Liver (tissue), 3 donors: ENCODE measurements at regions not wholly inside any gene's neighbourhood (a gene's known extent, or its start where the extent isn't known, plus 50 kb on each side); places are given as distances from the start of the nearest gene placed in this dataset.

ENCODE experiments used
- EGR1 ChIP-seq, 2 donors: IDR thresholded peaks; 2 replicates each; pipeline ENCODE4 v1.6.1; 2016 to 2018; ENCODE audit warnings: antibody characterized with exemption in 2 of 2, low read depth in 2 of 2
- GABPA ChIP-seq, 2 donors: IDR thresholded peaks in 1 of 2; conservative IDR thresholded peaks in 1 of 2; 2 replicates each; pipeline ENCODE4 v1.6.1; 2016; ENCODE audit warnings: antibody characterized with exemption in 2 of 2, mild to moderate bottlenecking in 1 of 2, moderate library complexity in 1 of 2
- JUND ChIP-seq, 2 donors: IDR thresholded peaks; 2 replicates each; pipeline ENCODE4 v1.6.1; 2016; ENCODE audit warnings: antibody characterized with exemption in 2 of 2
- RAD21 ChIP-seq, 2 donors: IDR thresholded peaks; 2 replicates each; pipeline ENCODE4 v1.6.1; 2016; ENCODE audit warnings: antibody characterized with exemption in 2 of 2, mild to moderate bottlenecking in 2 of 2
- RXRA ChIP-seq, 2 donors: IDR thresholded peaks; 2 replicates each; pipeline ENCODE4 v1.6.1; 2017 to 2018; ENCODE audit warnings: antibody characterized with exemption in 2 of 2, mild to moderate bottlenecking in 1 of 2
- SP1 ChIP-seq: IDR thresholded peaks from 2 replicates; pipeline ENCODE4 v1.6.1; 2018; ENCODE audit warnings: antibody characterized with exemption, mild to moderate bottlenecking
- TAF1 ChIP-seq: conservative IDR thresholded peaks from 2 replicates; pipeline ENCODE4 v1.6.1; 2016; ENCODE audit warnings: antibody characterized with exemption, mild to moderate bottlenecking
- YY1 ChIP-seq: IDR thresholded peaks from 2 replicates; pipeline ENCODE4 v1.6.1; 2016; ENCODE audit warnings: antibody characterized with exemption, mild to moderate bottlenecking
- TF ChIP-seq, protein P1 (sequence below): fragments of 150-350 bp; IDR thresholded peaks from 2 replicates; pipeline ENCODE4 v1.5.1; 2017; ENCODE audit warnings: improper control_type of control experiment, low read depth, low read length; ENCODE audit not compliant: missing input control
- TF ChIP-seq, protein P2 (sequence below): IDR thresholded peaks from 2 replicates; pipeline ENCODE4 v1.6.1; 2016; ENCODE audit warnings: antibody characterized with exemption, mild to moderate bottlenecking
- TF ChIP-seq, protein P3 (sequence below): IDR thresholded peaks from 2 replicates; pipeline ENCODE4 v1.6.1; 2016; ENCODE audit warnings: antibody characterized with exemption
- TF ChIP-seq, protein P4 (sequence below): IDR thresholded peaks from 2 replicates; pipeline ENCODE4 v1.6.1; 2016; ENCODE audit warnings: antibody characterized with exemption
- TF ChIP-seq, protein P5 (sequence below): IDR thresholded peaks from 2 replicates; pipeline ENCODE4 v1.6.1; 2016; ENCODE audit warnings: antibody characterized with exemption
- donor health status: healthy.
- donor health status: healthy.

DNA sequence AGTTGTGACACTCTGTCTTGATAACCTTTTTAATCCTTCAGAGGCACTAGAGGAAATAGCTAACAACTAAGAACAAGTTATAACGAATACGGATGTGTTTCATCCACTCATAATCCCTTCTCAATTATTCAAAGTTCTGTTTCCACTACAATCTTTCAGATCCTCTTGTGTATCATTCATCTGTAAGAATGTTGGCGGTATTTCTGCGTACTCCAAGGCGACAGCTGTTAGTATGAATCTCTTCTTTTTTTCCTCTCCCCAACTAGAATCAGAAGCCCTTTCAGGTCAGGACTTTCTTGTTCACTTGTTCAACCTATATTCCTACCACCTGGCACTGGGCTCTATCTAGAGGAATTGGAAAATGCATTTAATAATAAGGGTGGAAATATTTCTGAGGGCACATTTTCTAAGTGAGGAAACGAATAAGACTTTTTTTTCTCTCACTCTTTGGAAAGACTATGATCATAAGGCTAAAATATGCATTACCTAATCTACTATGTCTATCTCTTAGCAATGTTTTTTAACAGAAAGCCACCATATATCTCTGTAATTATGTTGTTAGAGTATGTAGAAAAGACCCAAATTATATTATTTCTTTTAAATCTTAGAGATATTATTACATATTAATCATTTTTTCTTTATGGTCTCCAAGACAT lies 492.9 kb downstream of the PCDH20 start:
- TF ChIP-seq, protein P1, sequence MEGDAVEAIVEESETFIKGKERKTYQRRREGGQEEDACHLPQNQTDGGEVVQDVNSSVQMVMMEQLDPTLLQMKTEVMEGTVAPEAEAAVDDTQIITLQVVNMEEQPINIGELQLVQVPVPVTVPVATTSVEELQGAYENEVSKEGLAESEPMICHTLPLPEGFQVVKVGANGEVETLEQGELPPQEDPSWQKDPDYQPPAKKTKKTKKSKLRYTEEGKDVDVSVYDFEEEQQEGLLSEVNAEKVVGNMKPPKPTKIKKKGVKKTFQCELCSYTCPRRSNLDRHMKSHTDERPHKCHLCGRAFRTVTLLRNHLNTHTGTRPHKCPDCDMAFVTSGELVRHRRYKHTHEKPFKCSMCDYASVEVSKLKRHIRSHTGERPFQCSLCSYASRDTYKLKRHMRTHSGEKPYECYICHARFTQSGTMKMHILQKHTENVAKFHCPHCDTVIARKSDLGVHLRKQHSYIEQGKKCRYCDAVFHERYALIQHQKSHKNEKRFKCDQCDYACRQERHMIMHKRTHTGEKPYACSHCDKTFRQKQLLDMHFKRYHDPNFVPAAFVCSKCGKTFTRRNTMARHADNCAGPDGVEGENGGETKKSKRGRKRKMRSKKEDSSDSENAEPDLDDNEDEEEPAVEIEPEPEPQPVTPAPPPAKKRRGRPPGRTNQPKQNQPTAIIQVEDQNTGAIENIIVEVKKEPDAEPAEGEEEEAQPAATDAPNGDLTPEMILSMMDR: no peak
- TF ChIP-seq JUND (IDR thresholded peaks at IDR 0.05): no peak
- TF ChIP-seq YY1: no peak
- TF ChIP-seq EGR1 (IDR thresholded peaks at IDR 0.05; ENCODE audit: low read depth in 2 of 2): no peak
- TF ChIP-seq, protein P2, sequence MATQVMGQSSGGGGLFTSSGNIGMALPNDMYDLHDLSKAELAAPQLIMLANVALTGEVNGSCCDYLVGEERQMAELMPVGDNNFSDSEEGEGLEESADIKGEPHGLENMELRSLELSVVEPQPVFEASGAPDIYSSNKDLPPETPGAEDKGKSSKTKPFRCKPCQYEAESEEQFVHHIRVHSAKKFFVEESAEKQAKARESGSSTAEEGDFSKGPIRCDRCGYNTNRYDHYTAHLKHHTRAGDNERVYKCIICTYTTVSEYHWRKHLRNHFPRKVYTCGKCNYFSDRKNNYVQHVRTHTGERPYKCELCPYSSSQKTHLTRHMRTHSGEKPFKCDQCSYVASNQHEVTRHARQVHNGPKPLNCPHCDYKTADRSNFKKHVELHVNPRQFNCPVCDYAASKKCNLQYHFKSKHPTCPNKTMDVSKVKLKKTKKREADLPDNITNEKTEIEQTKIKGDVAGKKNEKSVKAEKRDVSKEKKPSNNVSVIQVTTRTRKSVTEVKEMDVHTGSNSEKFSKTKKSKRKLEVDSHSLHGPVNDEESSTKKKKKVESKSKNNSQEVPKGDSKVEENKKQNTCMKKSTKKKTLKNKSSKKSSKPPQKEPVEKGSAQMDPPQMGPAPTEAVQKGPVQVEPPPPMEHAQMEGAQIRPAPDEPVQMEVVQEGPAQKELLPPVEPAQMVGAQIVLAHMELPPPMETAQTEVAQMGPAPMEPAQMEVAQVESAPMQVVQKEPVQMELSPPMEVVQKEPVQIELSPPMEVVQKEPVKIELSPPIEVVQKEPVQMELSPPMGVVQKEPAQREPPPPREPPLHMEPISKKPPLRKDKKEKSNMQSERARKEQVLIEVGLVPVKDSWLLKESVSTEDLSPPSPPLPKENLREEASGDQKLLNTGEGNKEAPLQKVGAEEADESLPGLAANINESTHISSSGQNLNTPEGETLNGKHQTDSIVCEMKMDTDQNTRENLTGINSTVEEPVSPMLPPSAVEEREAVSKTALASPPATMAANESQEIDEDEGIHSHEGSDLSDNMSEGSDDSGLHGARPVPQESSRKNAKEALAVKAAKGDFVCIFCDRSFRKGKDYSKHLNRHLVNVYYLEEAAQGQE: no peak
- no peak for TF ChIP-seq RAD21 (IDR thresholded peaks at IDR 0.05)
- TF ChIP-seq, protein P3, sequence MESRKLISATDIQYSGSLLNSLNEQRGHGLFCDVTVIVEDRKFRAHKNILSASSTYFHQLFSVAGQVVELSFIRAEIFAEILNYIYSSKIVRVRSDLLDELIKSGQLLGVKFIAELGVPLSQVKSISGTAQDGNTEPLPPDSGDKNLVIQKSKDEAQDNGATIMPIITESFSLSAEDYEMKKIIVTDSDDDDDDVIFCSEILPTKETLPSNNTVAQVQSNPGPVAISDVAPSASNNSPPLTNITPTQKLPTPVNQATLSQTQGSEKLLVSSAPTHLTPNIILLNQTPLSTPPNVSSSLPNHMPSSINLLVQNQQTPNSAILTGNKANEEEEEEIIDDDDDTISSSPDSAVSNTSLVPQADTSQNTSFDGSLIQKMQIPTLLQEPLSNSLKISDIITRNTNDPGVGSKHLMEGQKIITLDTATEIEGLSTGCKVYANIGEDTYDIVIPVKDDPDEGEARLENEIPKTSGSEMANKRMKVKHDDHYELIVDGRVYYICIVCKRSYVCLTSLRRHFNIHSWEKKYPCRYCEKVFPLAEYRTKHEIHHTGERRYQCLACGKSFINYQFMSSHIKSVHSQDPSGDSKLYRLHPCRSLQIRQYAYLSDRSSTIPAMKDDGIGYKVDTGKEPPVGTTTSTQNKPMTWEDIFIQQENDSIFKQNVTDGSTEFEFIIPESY: no peak
- TF ChIP-seq, protein P4, sequence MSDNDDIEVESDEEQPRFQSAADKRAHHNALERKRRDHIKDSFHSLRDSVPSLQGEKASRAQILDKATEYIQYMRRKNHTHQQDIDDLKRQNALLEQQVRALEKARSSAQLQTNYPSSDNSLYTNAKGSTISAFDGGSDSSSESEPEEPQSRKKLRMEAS: no peak
- TF ChIP-seq GABPA (IDR thresholded peaks at IDR 0.05 in 1 of 2, conservative IDR thresholded peaks at IDR 0.05 in 1 of 2): no peak
- TF ChIP-seq SP1: no peak
- TF ChIP-seq RXRA (IDR thresholded peaks at IDR 0.05): no peak
- TF ChIP-seq TAF1: no peak
- TF ChIP-seq, protein P5, sequence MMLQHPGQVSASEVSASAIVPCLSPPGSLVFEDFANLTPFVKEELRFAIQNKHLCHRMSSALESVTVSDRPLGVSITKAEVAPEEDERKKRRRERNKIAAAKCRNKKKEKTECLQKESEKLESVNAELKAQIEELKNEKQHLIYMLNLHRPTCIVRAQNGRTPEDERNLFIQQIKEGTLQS: no peak
